H1 (cell line): ENCODE measurements at regions not wholly inside any gene's neighbourhood (a gene's known extent, or its start where the extent isn't known, plus 50 kb on each side); places are given as distances from the start of the nearest gene placed in this dataset.

ENCODE experiments used
- ASH2L ChIP-seq: fragments of 200-600, 300-600 bp; sonication (generic); IDR thresholded peaks from one replicate; pipeline ENCODE4 v1.7.1; 2017; ENCODE audit warnings: low read length
- EZH2 ChIP-seq: fragments of 200-600 bp; sonication (generic); IDR thresholded peaks from 2 replicates; pipeline ENCODE4 v1.7.1; 2012; ENCODE audit warnings: low read depth, mild to moderate bottlenecking, moderate library complexity, low read length, inconsistent platforms; ENCODE audit not compliant: severe bottlenecking
- GABPA ChIP-seq: IDR thresholded peaks from 2 replicates; pipeline ENCODE4 v1.6.1; 2011; ENCODE audit warnings: mild to moderate bottlenecking, low read length, moderate library complexity, borderline replicate concordance; ENCODE audit not compliant: insufficient read depth
- KDM4A ChIP-seq: IDR thresholded peaks from one replicate; pipeline ENCODE4 v1.7.1; 2012; ENCODE audit warnings: low read depth, mild to moderate bottlenecking, moderate library complexity, low read length, inconsistent platforms; ENCODE audit not compliant: severe bottlenecking
- MAFK ChIP-seq: IDR thresholded peaks from 2 replicates; pipeline ENCODE4 v1.6.1; 2012; ENCODE audit warnings: low read depth, mild to moderate bottlenecking, improper control_type of control experiment, low read length
- PHF8 ChIP-seq: fragments of 200-600 bp; sonication (generic); conservative IDR thresholded peaks from 2 replicates; pipeline ENCODE4 v1.7.1; 2012; ENCODE audit warnings: low read depth, mild to moderate bottlenecking, inconsistent platforms, low read length, moderate library complexity
- POLR2A ChIP-seq, 2 experiments: IDR thresholded peaks; 1 replicate in 1 of 2; 2 replicates in 1 of 2; pipeline ENCODE4 v1.6.1; 2011; ENCODE audit warnings: low read depth in 2 of 2, low read length in 2 of 2, mild to moderate bottlenecking in 2 of 2; ENCODE audit errors: control extremely low read depth in 1 of 2
- POLR2AphosphoS5 ChIP-seq: IDR thresholded peaks from 2 replicates; pipeline ENCODE4 v1.6.1; 2011; ENCODE audit warnings: low read depth, low read length
- SIX5 ChIP-seq: IDR thresholded peaks from 2 replicates; pipeline ENCODE4 v1.6.1; 2011; ENCODE audit warnings: mild to moderate bottlenecking, low read depth, low read length
- TF ChIP-seq, protein P1 (sequence below), 3 experiments: IDR thresholded peaks; 1 replicate in 2 of 3; 2 replicates in 1 of 3; pipeline versions ENCODE4 v1.5.1 to v1.6.1; 2011; ENCODE audit warnings: low read length in 3 of 3, mild to moderate bottlenecking in 3 of 3, inconsistent platforms in 2 of 3, low read depth in 1 of 3, moderate library complexity in 1 of 3; ENCODE audit not compliant: insufficient read depth in 1 of 3; ENCODE audit errors: control extremely low read depth in 1 of 3

DNA sequence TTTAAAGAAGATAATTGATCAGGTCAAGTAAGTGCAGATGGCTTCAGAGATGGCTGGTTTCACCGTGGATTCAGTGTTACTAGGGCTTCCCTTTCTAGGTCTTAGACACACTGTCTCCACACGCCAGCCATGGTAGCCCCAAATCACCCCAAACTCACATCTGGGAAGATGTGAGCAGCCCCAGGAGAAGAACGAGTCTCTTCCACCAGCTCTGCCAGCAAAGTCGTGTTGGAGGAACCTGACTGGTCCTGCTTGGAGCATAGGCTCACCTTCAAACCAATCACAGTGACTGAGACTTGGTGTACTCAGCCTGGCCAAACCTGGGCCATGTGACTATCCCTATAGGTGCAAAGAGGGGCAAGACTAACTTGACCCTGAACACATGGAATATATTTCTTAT, 296.7 kb downstream of the RPLP1 start:
- no peak for TF ChIP-seq PHF8
- no peak for TF ChIP-seq POLR2AphosphoS5
- TF ChIP-seq MAFK = no peak
- TF ChIP-seq GABPA = no peak
- TF ChIP-seq SIX5 = no peak
- TF ChIP-seq ASH2L = no peak
- no peak for TF ChIP-seq EZH2
- no peak for TF ChIP-seq KDM4A
- TF ChIP-seq, protein P1, sequence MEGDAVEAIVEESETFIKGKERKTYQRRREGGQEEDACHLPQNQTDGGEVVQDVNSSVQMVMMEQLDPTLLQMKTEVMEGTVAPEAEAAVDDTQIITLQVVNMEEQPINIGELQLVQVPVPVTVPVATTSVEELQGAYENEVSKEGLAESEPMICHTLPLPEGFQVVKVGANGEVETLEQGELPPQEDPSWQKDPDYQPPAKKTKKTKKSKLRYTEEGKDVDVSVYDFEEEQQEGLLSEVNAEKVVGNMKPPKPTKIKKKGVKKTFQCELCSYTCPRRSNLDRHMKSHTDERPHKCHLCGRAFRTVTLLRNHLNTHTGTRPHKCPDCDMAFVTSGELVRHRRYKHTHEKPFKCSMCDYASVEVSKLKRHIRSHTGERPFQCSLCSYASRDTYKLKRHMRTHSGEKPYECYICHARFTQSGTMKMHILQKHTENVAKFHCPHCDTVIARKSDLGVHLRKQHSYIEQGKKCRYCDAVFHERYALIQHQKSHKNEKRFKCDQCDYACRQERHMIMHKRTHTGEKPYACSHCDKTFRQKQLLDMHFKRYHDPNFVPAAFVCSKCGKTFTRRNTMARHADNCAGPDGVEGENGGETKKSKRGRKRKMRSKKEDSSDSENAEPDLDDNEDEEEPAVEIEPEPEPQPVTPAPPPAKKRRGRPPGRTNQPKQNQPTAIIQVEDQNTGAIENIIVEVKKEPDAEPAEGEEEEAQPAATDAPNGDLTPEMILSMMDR (IDR thresholded peaks at IDR 0.05; ENCODE audit: control extremely low read depth in 1 of 3, insufficient read depth in 1 of 3, low read depth in 1 of 3, low read length in 3 of 3) = no peak
- TF ChIP-seq POLR2A (IDR thresholded peaks at IDR 0.05; ENCODE audit: control extremely low read depth in 1 of 2, low read depth in 2 of 2, low read length in 2 of 2) = no peak
